ENCODE measurements at regions not wholly inside any gene's neighbourhood (a gene's known extent, or its start where the extent isn't known, plus 50 kb on each side); places are given as distances from the start of the nearest gene placed in this dataset.

DNA sequence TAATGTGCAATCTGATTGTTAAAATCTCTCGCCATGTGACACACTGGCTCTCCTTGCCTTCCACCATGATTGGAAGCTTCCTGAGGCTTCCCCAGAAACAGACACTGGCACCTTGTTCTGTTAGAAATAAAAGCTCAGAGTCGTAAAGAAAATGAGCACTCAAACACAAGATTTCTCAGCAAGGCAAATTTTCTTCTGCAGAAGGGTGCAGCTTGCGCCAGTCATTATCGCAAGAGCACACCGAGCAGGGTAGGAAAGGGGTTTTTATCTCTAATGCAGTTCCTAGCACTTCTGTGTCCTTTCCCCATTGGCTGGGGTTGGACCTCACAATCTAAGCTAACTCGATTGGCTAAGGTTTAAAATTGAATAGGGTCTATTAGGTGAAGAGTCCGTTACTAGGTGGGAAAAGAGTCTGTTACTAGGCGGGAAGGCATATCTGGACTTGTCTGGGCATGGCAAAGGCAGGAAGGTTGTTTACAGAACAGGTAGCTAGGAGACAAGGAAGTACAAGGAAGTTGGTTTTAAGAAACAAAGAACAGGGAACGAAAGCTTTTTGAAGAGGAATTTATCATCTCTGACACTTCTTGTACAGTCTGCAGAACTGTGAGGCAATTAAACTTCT is 62.6 kb upstream of the BICD1 start:
- Histone ChIP-seq H3K4me2 (ENCODE audit: insufficient read depth, low read length) (no peak overlapping the region), H3K27ac (ENCODE audit: low read length) (no peak overlapping the region), H3K36me3 (ENCODE audit: insufficient read depth, low read length) (no peaks in the 10 kb centered on the region), H3K79me2 (ENCODE audit: insufficient read depth, low read length) (no peaks in the 10 kb centered on the region), H3K9me3 (ENCODE audit: insufficient read depth, low read length, severe bottlenecking) (peaks cover 20% of the 10 kb centered on the region), H2AFZ (ENCODE audit: low read depth, low read length) (no peak overlapping the region), H3K27me3 (ENCODE audit: insufficient read depth, low read length, poor library complexity) (no peaks in the 10 kb centered on the region), H4K20me1 (ENCODE audit: insufficient read depth, low read length) (no peaks in the 10 kb centered on the region), H3K4me3 (ENCODE audit: low read depth in 1 of 2, low read length in 2 of 2) (no peak overlapping the region), H3K4me1 (ENCODE audit: insufficient read depth, low read length) (no peaks in the 10 kb centered on the region), H3K9ac (ENCODE audit: low read depth, low read length) (no peak overlapping the region)
- DNase-seq (no peak), ATAC-seq (ENCODE audit: insufficient read depth, low read depth) (no peak)
- TF ChIP-seq EZH2 (IDR thresholded peaks at IDR 0.05; ENCODE audit: borderline replicate concordance, low read depth, low read length, severe bottlenecking), result no peak
- TF ChIP-seq, protein P1, sequence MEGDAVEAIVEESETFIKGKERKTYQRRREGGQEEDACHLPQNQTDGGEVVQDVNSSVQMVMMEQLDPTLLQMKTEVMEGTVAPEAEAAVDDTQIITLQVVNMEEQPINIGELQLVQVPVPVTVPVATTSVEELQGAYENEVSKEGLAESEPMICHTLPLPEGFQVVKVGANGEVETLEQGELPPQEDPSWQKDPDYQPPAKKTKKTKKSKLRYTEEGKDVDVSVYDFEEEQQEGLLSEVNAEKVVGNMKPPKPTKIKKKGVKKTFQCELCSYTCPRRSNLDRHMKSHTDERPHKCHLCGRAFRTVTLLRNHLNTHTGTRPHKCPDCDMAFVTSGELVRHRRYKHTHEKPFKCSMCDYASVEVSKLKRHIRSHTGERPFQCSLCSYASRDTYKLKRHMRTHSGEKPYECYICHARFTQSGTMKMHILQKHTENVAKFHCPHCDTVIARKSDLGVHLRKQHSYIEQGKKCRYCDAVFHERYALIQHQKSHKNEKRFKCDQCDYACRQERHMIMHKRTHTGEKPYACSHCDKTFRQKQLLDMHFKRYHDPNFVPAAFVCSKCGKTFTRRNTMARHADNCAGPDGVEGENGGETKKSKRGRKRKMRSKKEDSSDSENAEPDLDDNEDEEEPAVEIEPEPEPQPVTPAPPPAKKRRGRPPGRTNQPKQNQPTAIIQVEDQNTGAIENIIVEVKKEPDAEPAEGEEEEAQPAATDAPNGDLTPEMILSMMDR (IDR thresholded peaks at IDR 0.05; ENCODE audit: borderline replicate concordance, extremely low read depth, low read length, poor library complexity, severe bottlenecking), result no peak

DNA sequence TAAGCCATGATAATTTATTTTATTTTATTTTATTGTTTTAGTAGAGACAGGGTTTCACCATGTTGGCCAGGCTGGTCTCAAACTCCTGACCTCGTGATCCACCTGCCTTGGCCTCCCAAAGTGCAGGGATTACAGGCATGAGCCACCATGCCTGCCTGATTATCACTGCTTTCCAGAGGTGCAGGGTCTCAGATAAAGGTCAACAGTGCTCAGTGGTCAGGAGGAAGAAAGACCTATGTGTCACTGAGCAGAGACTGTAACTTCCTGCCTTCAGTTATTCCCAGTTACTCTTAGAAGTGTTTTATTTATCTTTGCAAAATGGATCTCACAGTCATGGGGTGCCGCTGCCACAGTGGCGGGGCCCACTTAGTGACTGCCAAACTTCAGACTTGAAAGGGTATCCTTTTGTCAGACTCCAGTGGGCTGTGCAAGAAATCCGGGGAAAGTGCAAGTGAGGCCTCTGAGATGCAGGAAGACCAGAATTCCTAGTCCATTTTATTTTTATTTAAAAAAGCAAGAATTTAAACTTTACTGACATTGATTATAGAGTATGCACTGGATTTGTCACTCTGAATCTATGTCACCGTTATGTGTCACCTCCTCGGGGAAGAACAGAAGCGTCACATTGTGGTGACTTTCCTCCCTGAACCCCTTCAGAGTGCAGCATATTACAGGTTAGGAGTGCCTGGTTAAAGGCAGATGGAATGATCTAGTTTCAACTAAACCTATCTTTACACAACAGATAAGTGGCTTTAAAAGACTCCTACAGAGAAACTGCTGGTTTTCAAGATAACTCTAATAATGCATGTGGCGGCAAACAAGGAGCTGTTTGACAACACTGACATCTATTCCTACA is 59.1 kb upstream of the BICD1 start:
- Histone ChIP-seq H3K27me3 (ENCODE audit: insufficient read depth, low read length, poor library complexity) (no peaks in the 10 kb centered on the region), H3K79me2 (ENCODE audit: insufficient read depth, low read length) (no peaks in the 10 kb centered on the region), H3K4me3 (ENCODE audit: low read depth in 1 of 2, low read length in 2 of 2) (no peak overlapping the region), H3K9ac (ENCODE audit: low read depth, low read length) (no peak overlapping the region), H3K4me2 (ENCODE audit: insufficient read depth, low read length) (no peak overlapping the region), H4K20me1 (ENCODE audit: insufficient read depth, low read length) (no peaks in the 10 kb centered on the region), H3K9me3 (ENCODE audit: insufficient read depth, low read length, severe bottlenecking) (peaks cover 18% of the 10 kb centered on the region), H3K36me3 (ENCODE audit: insufficient read depth, low read length) (no peaks in the 10 kb centered on the region), H3K4me1 (ENCODE audit: insufficient read depth, low read length) (no peaks in the 10 kb centered on the region), H2AFZ (ENCODE audit: low read depth, low read length) (no peak overlapping the region), H3K27ac (ENCODE audit: low read length) (no peak overlapping the region)
- DNase-seq, result no peak
- no peak; the same call in 2 of the 3 replicates for ATAC-seq (ENCODE audit: insufficient read depth, low read depth)
- TF ChIP-seq, protein P1 (IDR thresholded peaks at IDR 0.05; ENCODE audit: borderline replicate concordance, extremely low read depth, low read length, poor library complexity, severe bottlenecking), result no peak
- no peak for TF ChIP-seq EZH2 (IDR thresholded peaks at IDR 0.05; ENCODE audit: borderline replicate concordance, low read depth, low read length, severe bottlenecking)

DNA sequence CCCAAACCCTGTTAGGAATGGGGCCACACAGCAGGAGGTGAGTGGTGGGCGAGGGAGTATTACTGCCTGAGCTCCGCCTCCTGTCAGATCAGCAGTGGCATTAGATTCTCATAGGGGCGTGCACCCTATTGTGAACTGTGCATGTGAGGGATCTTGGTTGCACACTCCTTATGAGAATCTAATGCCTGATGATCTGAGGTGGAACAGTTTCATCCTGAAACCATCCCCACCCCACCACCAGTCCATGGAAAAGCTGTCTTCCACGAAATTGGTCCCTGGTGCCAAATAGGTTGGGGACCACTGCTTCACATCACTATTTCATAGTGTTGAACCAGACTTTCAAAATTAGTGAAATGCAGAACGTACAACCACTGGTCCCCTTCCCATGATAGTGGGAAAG is 57.9 kb upstream of the BICD1 start:
- Histone ChIP-seq H3K27ac (ENCODE audit: low read length) (no peak overlapping the region), H3K4me1 (ENCODE audit: insufficient read depth, low read length) (peaks cover 4% of the 10 kb centered on the region), H4K20me1 (ENCODE audit: insufficient read depth, low read length) (no peaks in the 10 kb centered on the region), H3K9ac (ENCODE audit: low read depth, low read length) (no peak overlapping the region), H3K9me3 (ENCODE audit: insufficient read depth, low read length, severe bottlenecking) (peaks cover 18% of the 10 kb centered on the region), H3K36me3 (ENCODE audit: insufficient read depth, low read length) (no peaks in the 10 kb centered on the region), H3K27me3 (ENCODE audit: insufficient read depth, low read length, poor library complexity) (no peaks in the 10 kb centered on the region), H2AFZ (ENCODE audit: low read depth, low read length) (no peak overlapping the region), H3K79me2 (ENCODE audit: insufficient read depth, low read length) (no peaks in the 10 kb centered on the region), H3K4me2 (ENCODE audit: insufficient read depth, low read length) (no peak overlapping the region), H3K4me3 (ENCODE audit: low read depth in 1 of 2, low read length in 2 of 2) (no peak overlapping the region)
- TF ChIP-seq, protein P1 (IDR thresholded peaks at IDR 0.05; ENCODE audit: borderline replicate concordance, extremely low read depth, low read length, poor library complexity, severe bottlenecking), result no peak
- no peak for TF ChIP-seq EZH2 (IDR thresholded peaks at IDR 0.05; ENCODE audit: borderline replicate concordance, low read depth, low read length, severe bottlenecking)
- ATAC-seq (ENCODE audit: insufficient read depth, low read depth) (no peak), DNase-seq (no peak)
